ENCODE measurements at regions not wholly inside any gene's neighbourhood (a gene's known extent, or its start where the extent isn't known, plus 50 kb on each side); places are given as distances from the start of the nearest gene placed in this dataset.

DNA sequence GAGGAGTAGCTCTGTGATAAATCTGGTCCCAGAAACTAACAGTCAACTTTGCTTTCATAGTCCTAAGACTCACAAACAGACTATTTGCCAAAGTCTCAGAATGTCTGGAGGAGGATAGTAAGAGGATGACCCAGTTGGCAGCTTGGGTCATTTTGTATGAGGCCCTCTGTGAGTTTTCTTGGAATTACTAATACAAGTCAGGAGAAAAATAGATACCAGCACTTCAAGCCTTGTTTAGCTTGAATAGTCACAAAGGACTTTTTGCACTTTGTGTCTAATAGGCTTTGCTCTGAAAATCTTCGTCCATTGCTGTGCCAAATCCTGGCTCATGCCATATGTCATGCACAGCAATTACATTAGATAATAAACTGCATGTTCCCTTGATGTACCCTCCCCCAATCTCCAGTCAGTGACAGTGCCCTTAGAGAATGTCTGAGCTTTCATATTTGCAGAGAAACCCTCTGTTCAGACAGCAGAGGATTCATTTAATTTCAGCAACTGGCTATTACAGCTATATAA, 612.8 kb downstream of the CSNK1G3 start:
- no peak overlapping the region for H3K27ac ChIP-seq (ENCODE audit: control insufficient read depth, insufficient read depth, low read length)
- no peak for FAIRE-seq
- no peak overlapping the region for H3K9ac ChIP-seq (ENCODE audit: control insufficient read depth, extremely low read depth, insufficient read depth, low read length)
- no peak for DNase-seq (ENCODE audit: low read depth, low spot score)
- H4K20me1 ChIP-seq (ENCODE audit: control insufficient read depth, extremely low read depth, insufficient read depth, low read length) = no peaks in the 10 kb centered on the region
- no peaks in the 10 kb centered on the region for H3K4me1 ChIP-seq (ENCODE audit: control insufficient read depth, extremely low read depth, insufficient read depth, low read length)
- H3K4me3 ChIP-seq (ENCODE audit: control insufficient read depth in 2 of 3, extremely low read depth in 1 of 3, insufficient read depth in 2 of 3, low read depth in 1 of 3, low read length in 3 of 3) = no peak overlapping the region
- H3K79me2 ChIP-seq (ENCODE audit: control insufficient read depth, insufficient read depth, low read length) = no peaks in the 10 kb centered on the region
- no peaks in the 10 kb centered on the region for H3K9me3 ChIP-seq (ENCODE audit: control insufficient read depth, low read depth, low read length)
- dilution Hi-C loops (cut with MboI; ENCODE audit: extremely low pct_ligation_motif_present, low sequenced_read_pairs) = no loop called here
- H3K4me2 ChIP-seq (ENCODE audit: control insufficient read depth, extremely low read depth, insufficient read depth, low read depth, low read length) = no peak overlapping the region
- TF ChIP-seq, protein P1, sequence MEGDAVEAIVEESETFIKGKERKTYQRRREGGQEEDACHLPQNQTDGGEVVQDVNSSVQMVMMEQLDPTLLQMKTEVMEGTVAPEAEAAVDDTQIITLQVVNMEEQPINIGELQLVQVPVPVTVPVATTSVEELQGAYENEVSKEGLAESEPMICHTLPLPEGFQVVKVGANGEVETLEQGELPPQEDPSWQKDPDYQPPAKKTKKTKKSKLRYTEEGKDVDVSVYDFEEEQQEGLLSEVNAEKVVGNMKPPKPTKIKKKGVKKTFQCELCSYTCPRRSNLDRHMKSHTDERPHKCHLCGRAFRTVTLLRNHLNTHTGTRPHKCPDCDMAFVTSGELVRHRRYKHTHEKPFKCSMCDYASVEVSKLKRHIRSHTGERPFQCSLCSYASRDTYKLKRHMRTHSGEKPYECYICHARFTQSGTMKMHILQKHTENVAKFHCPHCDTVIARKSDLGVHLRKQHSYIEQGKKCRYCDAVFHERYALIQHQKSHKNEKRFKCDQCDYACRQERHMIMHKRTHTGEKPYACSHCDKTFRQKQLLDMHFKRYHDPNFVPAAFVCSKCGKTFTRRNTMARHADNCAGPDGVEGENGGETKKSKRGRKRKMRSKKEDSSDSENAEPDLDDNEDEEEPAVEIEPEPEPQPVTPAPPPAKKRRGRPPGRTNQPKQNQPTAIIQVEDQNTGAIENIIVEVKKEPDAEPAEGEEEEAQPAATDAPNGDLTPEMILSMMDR (optimal IDR thresholded peaks at IDR 0.05 in 1 of 3, IDR thresholded peaks at IDR 0.05 in 1 of 3, conservative IDR thresholded peaks at IDR 0.05 in 1 of 3; ENCODE audit: extremely low read depth in 1 of 3, insufficient read depth in 2 of 3, low read length in 3 of 3) = no peak
- H3K27me3 ChIP-seq (ENCODE audit: control insufficient read depth, extremely low read depth, insufficient read depth, low read length) = no peaks in the 10 kb centered on the region
- H2AFZ ChIP-seq (ENCODE audit: control insufficient read depth, low read length) = no peak overlapping the region
- no peaks in the 10 kb centered on the region for H3K9me1 ChIP-seq (ENCODE audit: control insufficient read depth, extremely low read depth, insufficient read depth, low read length)
- no peaks in the 10 kb centered on the region for H3K36me3 ChIP-seq (ENCODE audit: control insufficient read depth in 2 of 2, extremely low read depth in 1 of 2, insufficient read depth in 2 of 2, low read length in 2 of 2)

DNA sequence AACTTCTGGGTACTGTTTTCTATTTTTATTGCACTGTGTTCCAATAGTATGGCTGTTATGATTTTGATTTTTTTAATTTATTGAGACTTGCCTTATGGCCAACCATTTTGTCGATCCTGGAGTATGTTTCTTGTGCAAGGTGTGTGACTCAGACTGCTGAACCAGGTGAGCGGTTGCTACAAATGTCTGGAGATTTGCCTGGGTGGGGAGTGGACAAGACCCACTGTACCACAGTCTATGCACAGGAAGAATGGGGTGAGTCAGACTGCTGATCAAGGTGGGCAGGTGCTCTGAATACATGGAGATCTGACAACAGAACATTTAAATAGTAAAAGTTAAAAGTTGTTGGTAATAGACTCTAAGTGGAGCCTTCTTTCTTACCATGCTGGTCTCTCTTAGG, 609.2 kb downstream of the CSNK1G3 start:
- H3K79me2 ChIP-seq (ENCODE audit: control insufficient read depth, insufficient read depth, low read length) = no peaks in the 10 kb centered on the region
- no peak for FAIRE-seq
- dilution Hi-C loops (cut with MboI; ENCODE audit: extremely low pct_ligation_motif_present, low sequenced_read_pairs) = no loop called here
- no peak overlapping the region for H2AFZ ChIP-seq (ENCODE audit: control insufficient read depth, low read length)
- no peak overlapping the region for H3K27ac ChIP-seq (ENCODE audit: control insufficient read depth, insufficient read depth, low read length)
- no peak overlapping the region for H3K4me3 ChIP-seq (ENCODE audit: control insufficient read depth in 2 of 3, extremely low read depth in 1 of 3, insufficient read depth in 2 of 3, low read depth in 1 of 3, low read length in 3 of 3)
- no peaks in the 10 kb centered on the region for H3K36me3 ChIP-seq (ENCODE audit: control insufficient read depth in 2 of 2, extremely low read depth in 1 of 2, insufficient read depth in 2 of 2, low read length in 2 of 2)
- no peaks in the 10 kb centered on the region for H4K20me1 ChIP-seq (ENCODE audit: control insufficient read depth, extremely low read depth, insufficient read depth, low read length)
- no peaks in the 10 kb centered on the region for H3K9me1 ChIP-seq (ENCODE audit: control insufficient read depth, extremely low read depth, insufficient read depth, low read length)
- DNase-seq (ENCODE audit: low read depth, low spot score) = no peak
- H3K27me3 ChIP-seq (ENCODE audit: control insufficient read depth, extremely low read depth, insufficient read depth, low read length) = no peaks in the 10 kb centered on the region
- H3K4me2 ChIP-seq (ENCODE audit: control insufficient read depth, extremely low read depth, insufficient read depth, low read depth, low read length) = no peak overlapping the region
- TF ChIP-seq, protein P1 (optimal IDR thresholded peaks at IDR 0.05 in 1 of 3, IDR thresholded peaks at IDR 0.05 in 1 of 3, conservative IDR thresholded peaks at IDR 0.05 in 1 of 3; ENCODE audit: extremely low read depth in 1 of 3, insufficient read depth in 2 of 3, low read length in 3 of 3) = no peak
- no peak for TF ChIP-seq EZH2 (IDR thresholded peaks at IDR 0.05; ENCODE audit: low read length)
- no peaks in the 10 kb centered on the region for H3K4me1 ChIP-seq (ENCODE audit: control insufficient read depth, extremely low read depth, insufficient read depth, low read length)
- H3K9me3 ChIP-seq (ENCODE audit: control insufficient read depth, low read depth, low read length) = no peaks in the 10 kb centered on the region
- H3K9ac ChIP-seq (ENCODE audit: control insufficient read depth, extremely low read depth, insufficient read depth, low read length) = no peak overlapping the region

Data from keratinocyte (primary cell).